OCI-LY3 (cell line): ENCODE measurements at regions not wholly inside any gene's neighbourhood (a gene's known extent, or its start where the extent isn't known, plus 50 kb on each side); places are given as distances from the start of the nearest gene placed in this dataset.

Experiments
- H2AFZ ChIP-seq: fragments of 200-600, 300-600 bp; shearing (Covaris generic); 2 replicates; pipeline ENCODE4 v1.6.0; 2014; ENCODE audit warnings: antibody characterized with exemption, low read depth, low read length
- H3K27ac ChIP-seq: fragments of 200-600, 300-600 bp; sonication (generic); 2 replicates; pipeline ENCODE4 v1.5.1; 2014; ENCODE audit warnings: mild to moderate bottlenecking, low read length, moderate library complexity, mixed read lengths
- H3K27me3 ChIP-seq: fragments of 200-600, 300-600 bp; sonication (generic); 2 replicates; pipeline ENCODE4 v1.6.1; 2014; ENCODE audit warnings: low read depth, low read length, mixed read lengths
- H3K36me3 ChIP-seq: fragments of 200-600, 300-600 bp; sonication (generic); replicated peaks from 2 replicates; pipeline ENCODE3; 2014; ENCODE audit warnings: low read depth, low read length, mixed read lengths
- H3K4me1 ChIP-seq: fragments of 300-600, 200-600 bp; sonication (generic); 2 replicates; pipeline ENCODE4 v1.6.1; 2014; ENCODE audit warnings: low read length, mixed read lengths
- H3K4me2 ChIP-seq: fragments of 200-600, 300-600 bp; sonication (generic); 2 replicates; pipeline ENCODE4 v1.6.1; 2014; ENCODE audit warnings: low read length, mixed read lengths
- H3K4me3 ChIP-seq: fragments of 300-600, 200-600 bp; sonication (generic); 2 replicates; pipeline ENCODE4 v1.5.1; 2014; ENCODE audit warnings: antibody characterized with exemption, mild to moderate bottlenecking, low read length, moderate library complexity
- H3K79me2 ChIP-seq: fragments of 300-600, 200-600 bp; shearing (Covaris generic); 2 replicates; pipeline ENCODE4 v1.6.1; 2014; ENCODE audit warnings: mild to moderate bottlenecking, low read length, mixed read lengths
- H3K9ac ChIP-seq: fragments of 300-600, 200-600 bp; shearing (Covaris generic); 2 replicates; pipeline ENCODE4 v1.6.0; 2014; ENCODE audit warnings: mild to moderate bottlenecking, low read length, moderate library complexity
- H3K9me3 ChIP-seq: fragments of 200-600, 300-600 bp; shearing (Covaris generic); 2 replicates; pipeline ENCODE4 v1.6.1; 2014; ENCODE audit warnings: low read length, mixed read lengths; ENCODE audit not compliant: insufficient read depth
- H4K20me1 ChIP-seq: fragments of 200-600, 300-600 bp; sonication (generic); 2 replicates; pipeline ENCODE4 v1.6.1; 2016; ENCODE audit warnings: low read length, mixed read lengths; ENCODE audit not compliant: insufficient read depth
- EZH2phosphoT487 ChIP-seq: fragments of 200-600 bp; shearing (Covaris generic); IDR thresholded peaks from 2 replicates; pipeline ENCODE4 v1.6.1; 2018; ENCODE audit warnings: antibody characterized with exemption, mixed run types, low read depth
- TF ChIP-seq, protein P1 (sequence below): fragments of 200-600, 300-600 bp; sonication (generic); IDR thresholded peaks from 2 replicates; pipeline ENCODE4 v1.5.1; 2014; ENCODE audit warnings: antibody characterized with exemption, low read length, low read depth

- no peaks in the 10 kb centered on the region for H3K4me1 ChIP-seq
- TF ChIP-seq, protein P1, sequence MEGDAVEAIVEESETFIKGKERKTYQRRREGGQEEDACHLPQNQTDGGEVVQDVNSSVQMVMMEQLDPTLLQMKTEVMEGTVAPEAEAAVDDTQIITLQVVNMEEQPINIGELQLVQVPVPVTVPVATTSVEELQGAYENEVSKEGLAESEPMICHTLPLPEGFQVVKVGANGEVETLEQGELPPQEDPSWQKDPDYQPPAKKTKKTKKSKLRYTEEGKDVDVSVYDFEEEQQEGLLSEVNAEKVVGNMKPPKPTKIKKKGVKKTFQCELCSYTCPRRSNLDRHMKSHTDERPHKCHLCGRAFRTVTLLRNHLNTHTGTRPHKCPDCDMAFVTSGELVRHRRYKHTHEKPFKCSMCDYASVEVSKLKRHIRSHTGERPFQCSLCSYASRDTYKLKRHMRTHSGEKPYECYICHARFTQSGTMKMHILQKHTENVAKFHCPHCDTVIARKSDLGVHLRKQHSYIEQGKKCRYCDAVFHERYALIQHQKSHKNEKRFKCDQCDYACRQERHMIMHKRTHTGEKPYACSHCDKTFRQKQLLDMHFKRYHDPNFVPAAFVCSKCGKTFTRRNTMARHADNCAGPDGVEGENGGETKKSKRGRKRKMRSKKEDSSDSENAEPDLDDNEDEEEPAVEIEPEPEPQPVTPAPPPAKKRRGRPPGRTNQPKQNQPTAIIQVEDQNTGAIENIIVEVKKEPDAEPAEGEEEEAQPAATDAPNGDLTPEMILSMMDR = no peak
- TF ChIP-seq EZH2phosphoT487 = no peak
- H3K27ac ChIP-seq = no peak overlapping the region
- H3K27me3 ChIP-seq = peaks cover 10% of the 10 kb centered on the region; the same call in 1 of the 2 replicates
- H2AFZ ChIP-seq = no peak overlapping the region
- H3K4me3 ChIP-seq = no peak overlapping the region
- H3K4me2 ChIP-seq = no peak overlapping the region
- no peaks in the 10 kb centered on the region for H3K79me2 ChIP-seq
- no peaks in the 10 kb centered on the region for H4K20me1 ChIP-seq
- no peaks in the 10 kb centered on the region for H3K36me3 ChIP-seq
- peaks cover 4% of the 10 kb centered on the region; the same call in 1 of the 2 replicates for H3K9me3 ChIP-seq
- H3K9ac ChIP-seq = no peak overlapping the region
These were observed 60.4 kb upstream of the ABCC4 start for GRCh38 chr13:95361686-95362085.

- H3K4me1 ChIP-seq = no peaks in the 10 kb centered on the region
- no peak overlapping the region for H3K4me2 ChIP-seq
- no peak overlapping the region for H3K9ac ChIP-seq
- H3K36me3 ChIP-seq = no peaks in the 10 kb centered on the region
- no peak overlapping the region for H2AFZ ChIP-seq
- H3K27ac ChIP-seq = no peak overlapping the region
- H3K27me3 ChIP-seq = 0 out of 2 replicates have a peak, but pooled peaks cover 4% of the 10 kb centered on the region
- TF ChIP-seq, protein P1 = no peak
- TF ChIP-seq EZH2phosphoT487 = no peak
- no peaks in the 10 kb centered on the region for H4K20me1 ChIP-seq
- H3K9me3 ChIP-seq = peaks cover 4% of the 10 kb centered on the region; the same call in 1 of the 2 replicates
- no peak overlapping the region for H3K4me3 ChIP-seq
- no peaks in the 10 kb centered on the region for H3K79me2 ChIP-seq
These were observed 61.4 kb upstream of the ABCC4 start for GRCh38 chr13:95362666-95363065.

DNA sequence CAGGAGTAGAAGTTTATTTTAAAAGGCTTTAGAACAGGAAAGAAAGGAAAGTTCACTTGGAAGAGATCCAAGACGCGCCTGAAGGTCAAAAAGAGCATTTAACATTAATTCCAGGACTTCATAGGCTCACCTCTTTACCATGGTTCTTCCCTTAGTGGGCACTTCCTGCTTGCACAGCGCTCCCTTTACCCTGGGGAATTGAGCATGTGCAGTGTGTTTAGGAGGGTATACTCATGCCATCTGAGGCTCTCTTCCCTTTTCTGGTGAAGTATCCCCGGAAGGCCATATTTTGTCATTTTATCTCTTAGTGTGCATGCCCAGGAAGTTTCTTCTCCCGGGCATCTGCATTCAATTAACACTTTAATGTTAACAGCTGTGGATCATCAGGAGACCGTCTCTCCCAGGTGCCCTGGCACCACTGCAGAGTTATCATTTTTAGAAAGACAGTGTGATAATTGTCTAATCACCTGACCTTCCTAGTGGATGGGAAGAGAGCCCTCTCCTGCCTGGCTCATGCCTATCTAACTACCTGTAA, 66.1 kb upstream of the ABCC4 start:
- H2AFZ ChIP-seq = no peak overlapping the region
- H3K27ac ChIP-seq = no peak overlapping the region
- H3K4me3 ChIP-seq = no peak overlapping the region
- no peak overlapping the region for H3K4me2 ChIP-seq
- H3K27me3 ChIP-seq = peaks cover 6% of the 10 kb centered on the region; the same call in 1 of the 2 replicates
- H4K20me1 ChIP-seq = no peaks in the 10 kb centered on the region
- H3K36me3 ChIP-seq = no peaks in the 10 kb centered on the region
- TF ChIP-seq EZH2phosphoT487 = no peak
- TF ChIP-seq, protein P1 = no peak
- no peaks in the 10 kb centered on the region for H3K79me2 ChIP-seq
- H3K4me1 ChIP-seq = no peaks in the 10 kb centered on the region
- peaks cover 4% of the 10 kb centered on the region; the same call in 1 of the 2 replicates for H3K9me3 ChIP-seq
- no peak overlapping the region for H3K9ac ChIP-seq

DNA sequence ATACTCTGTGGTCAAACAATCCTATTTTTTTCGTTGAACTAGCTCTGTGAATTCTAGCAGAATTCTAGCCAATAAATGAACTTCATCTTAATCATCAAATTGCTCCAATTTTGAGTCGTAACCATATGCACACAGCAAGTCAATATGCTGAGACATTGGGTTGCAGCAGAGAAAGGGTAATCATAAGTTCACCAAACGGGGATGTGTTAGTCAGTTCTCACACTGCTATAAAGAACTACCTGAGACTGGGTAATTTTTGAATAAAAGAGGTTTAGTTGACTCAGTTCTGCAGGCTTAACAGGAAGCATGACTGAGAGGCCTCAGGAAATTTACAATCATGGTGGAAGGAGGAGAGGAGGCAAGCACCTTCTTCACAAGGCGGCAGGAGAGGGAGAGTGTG, 67.7 kb upstream of the ABCC4 start:
- H3K27me3 ChIP-seq = peaks cover 6% of the 10 kb centered on the region; the same call in 1 of the 2 replicates
- H4K20me1 ChIP-seq = no peaks in the 10 kb centered on the region
- TF ChIP-seq, protein P1 = no peak
- no peak for TF ChIP-seq EZH2phosphoT487
- H3K4me2 ChIP-seq = no peak overlapping the region
- no peak overlapping the region for H2AFZ ChIP-seq
- H3K36me3 ChIP-seq = no peaks in the 10 kb centered on the region
- no peaks in the 10 kb centered on the region for H3K4me1 ChIP-seq
- H3K4me3 ChIP-seq = no peak overlapping the region
- no peaks in the 10 kb centered on the region for H3K79me2 ChIP-seq
- H3K9me3 ChIP-seq = no peaks in the 10 kb centered on the region
- H3K9ac ChIP-seq = no peak overlapping the region
- H3K27ac ChIP-seq = no peak overlapping the region
